Stimulated activated memory B cell treated with anti-CD40 and anti-IgM and Interleukin-4, amounts not matched to agents 10 μg/mL and 1 μg/mL and 100 μg/mL, for 72 hours (primary cell): ENCODE measurements at regions not wholly inside any gene's neighbourhood (a gene's known extent, or its start where the extent isn't known, plus 50 kb on each side); places are given as distances from the start of the nearest gene placed in this dataset.
"Not testable (repeated sequence)": the region's sequence is repeated elsewhere in the genome, so short reads cannot be mapped to it uniquely, and the experiment has no call there.

Source experiments
- ATAC-seq: fragments of 150-1000 bp; cut with Tn5 transposase; 2 replicates; pipeline ENCODE4 v1.10.0; 2021
- H3K27ac Mint-ChIP-seq: one replicate; pipeline ENCODE4 v1.8.0; 2022; ENCODE audit warnings: mild to moderate bottlenecking, mixed read lengths
- H3K27me3 Mint-ChIP-seq: one replicate; pipeline ENCODE4 v1.8.0; 2022; ENCODE audit warnings: mixed read lengths
- H3K36me3 Mint-ChIP-seq: one replicate; pipeline ENCODE4 v1.8.0; 2022; ENCODE audit warnings: mixed read lengths
- H3K4me1 Mint-ChIP-seq: one replicate; pipeline ENCODE4 v1.8.0; 2022; ENCODE audit warnings: mixed read lengths
- H3K4me3 Mint-ChIP-seq: one replicate; pipeline ENCODE4 v1.8.0; 2022; ENCODE audit warnings: mild to moderate bottlenecking, moderate library complexity, mixed read lengths
- H3K9me3 Mint-ChIP-seq: one replicate; pipeline ENCODE4 v1.8.0; 2022; ENCODE audit warnings: mixed read lengths

GRCh38 chrX:64853424-64853823 lies 122.8 kb downstream of the ZC4H2 start:
- Mint-ChIP-seq H3K27ac (no peak overlapping the region), H3K27me3 (no peaks in the 10 kb centered on the region), H3K9me3 (peaks cover 23% of the 10 kb centered on the region), H3K36me3 (peaks cover 27% of the 10 kb centered on the region), H3K4me1 (peaks cover 15% of the 10 kb centered on the region), H3K4me3 (no peak overlapping the region)
- ATAC-seq: no peak

- H3K27me3 Mint-ChIP-seq: no peaks in the 10 kb centered on the region
- peaks cover 19% of the 10 kb centered on the region for H3K9me3 Mint-ChIP-seq
- ATAC-seq: peak; percentile 80
- H3K36me3 Mint-ChIP-seq: peaks cover 20% of the 10 kb centered on the region
- peaks cover 8% of the 10 kb centered on the region for H3K4me1 Mint-ChIP-seq
- peak overlapping the region; percentile 45 for H3K4me3 Mint-ChIP-seq
- no peak overlapping the region for H3K27ac Mint-ChIP-seq
Observed at GRCh38 chrX:64850371-64851082, 125.7 kb downstream of the ZC4H2 start.

- Mint-ChIP-seq H3K27me3 (no peaks in the 10 kb centered on the region), H3K4me1 (peaks cover 33% of the 10 kb centered on the region), H3K36me3 (peaks cover 6% of the 10 kb centered on the region), H3K9me3 (peaks cover 17% of the 10 kb centered on the region), H3K27ac (no peak overlapping the region), H3K4me3 (peak overlapping the region; percentile 17)
- no peak for ATAC-seq
Observed at GRCh38 chrX:64843224-64843623, 133.0 kb downstream of the ZC4H2 start.

- Mint-ChIP-seq H3K9me3 (peaks cover 17% of the 10 kb centered on the region), H3K4me3 (peak overlapping the region; percentile 53), H3K4me1 (peaks cover 33% of the 10 kb centered on the region), H3K27me3 (no peaks in the 10 kb centered on the region), H3K36me3 (peaks cover 6% of the 10 kb centered on the region), H3K27ac (no peak overlapping the region)
- peak; percentile 89 for ATAC-seq
Observed at GRCh38 chrX:64842492-64842891, 133.8 kb downstream of the ZC4H2 start.

- ATAC-seq: no peak
Observed at GRCh38 chrX:64805683-64806082, 170.6 kb downstream of the ZC4H2 start.

GRCh38 chrX:64792598-64793337 lies 183.5 kb downstream of the ZC4H2 start:
- ATAC-seq: no peak
- Mint-ChIP-seq H3K4me1 (no peaks in the 10 kb centered on the region), H3K9me3 (peaks cover 8% of the 10 kb centered on the region), H3K27me3 (no peaks in the 10 kb centered on the region), H3K36me3 (no peaks in the 10 kb centered on the region), H3K4me3 (no peak overlapping the region), H3K27ac (no peak overlapping the region)

More at GRCh38 chrX:64805683-64806082, 170.6 kb downstream of the ZC4H2 start:
- Mint-ChIP-seq H3K9me3 (peaks cover 10% of the 10 kb centered on the region), H3K4me1 (no peaks in the 10 kb centered on the region), H3K27ac (no peak overlapping the region), H3K36me3 (peaks cover 14% of the 10 kb centered on the region), H3K4me3 (no peak overlapping the region), H3K27me3 (no peaks in the 10 kb centered on the region)

GRCh38 chrX:64782923-64783322 lies 193.3 kb downstream of the ZC4H2 start:
- Mint-ChIP-seq H3K27ac (no peak overlapping the region), H3K4me3 (no peak overlapping the region), H3K36me3 (no peaks in the 10 kb centered on the region), H3K27me3 (no peaks in the 10 kb centered on the region), H3K4me1 (no peaks in the 10 kb centered on the region), H3K9me3 (no peaks in the 10 kb centered on the region)
- ATAC-seq: no peak

GRCh38 chrX:64758047-64758446 lies 218.2 kb downstream of the ZC4H2 start:
- no peaks in the 10 kb centered on the region for H3K27me3 Mint-ChIP-seq
- H3K4me3 Mint-ChIP-seq: no peak overlapping the region
- H3K4me1 Mint-ChIP-seq: no peaks in the 10 kb centered on the region
- H3K36me3 Mint-ChIP-seq: peaks cover 16% of the 10 kb centered on the region
- no peak overlapping the region for H3K27ac Mint-ChIP-seq
- ATAC-seq: no peak
- H3K9me3 Mint-ChIP-seq: peaks cover 9% of the 10 kb centered on the region

GRCh38 chrX:64739792-64740378 lies 236.4 kb downstream of the ZC4H2 start:
- no peak overlapping the region for H3K4me3 Mint-ChIP-seq
- no peaks in the 10 kb centered on the region for H3K27me3 Mint-ChIP-seq

GRCh38 chrX:64698317-64698716 lies 277.9 kb downstream of the ZC4H2 start:
- H3K27me3 Mint-ChIP-seq: no peaks in the 10 kb centered on the region

More at GRCh38 chrX:64739792-64740378, 236.4 kb downstream of the ZC4H2 start:
- Mint-ChIP-seq H3K36me3 (no peaks in the 10 kb centered on the region), H3K27ac (no peak overlapping the region), H3K9me3 (no peaks in the 10 kb centered on the region), H3K4me1 (no peaks in the 10 kb centered on the region)
- no peak for ATAC-seq

GRCh38 chrX:64695372-64695771 lies 280.9 kb downstream of the ZC4H2 start:
- H3K9me3 Mint-ChIP-seq, H3K27me3 Mint-ChIP-seq, H3K36me3 Mint-ChIP-seq, H3K4me1 Mint-ChIP-seq, ATAC-seq, H3K4me3 Mint-ChIP-seq, H3K27ac Mint-ChIP-seq: not testable (repeated sequence)

More at GRCh38 chrX:64698317-64698716, 277.9 kb downstream of the ZC4H2 start:
- no peak overlapping the region for H3K27ac Mint-ChIP-seq
- no peak for ATAC-seq
- H3K4me1 Mint-ChIP-seq: no peaks in the 10 kb centered on the region
- peaks cover 11% of the 10 kb centered on the region for H3K9me3 Mint-ChIP-seq
- no peak overlapping the region for H3K4me3 Mint-ChIP-seq
- H3K36me3 Mint-ChIP-seq: no peaks in the 10 kb centered on the region

- peaks cover 10% of the 10 kb centered on the region for H3K36me3 Mint-ChIP-seq
- no peaks in the 10 kb centered on the region for H3K4me1 Mint-ChIP-seq
- no peak overlapping the region for H3K4me3 Mint-ChIP-seq
- no peak overlapping the region for H3K27ac Mint-ChIP-seq
- no peaks in the 10 kb centered on the region for H3K27me3 Mint-ChIP-seq
- H3K9me3 Mint-ChIP-seq: peaks cover 20% of the 10 kb centered on the region
- no peak for ATAC-seq
Observed at GRCh38 chrX:64662876-64663275, 267.6 kb upstream of the MTMR8 start.

GRCh38 chrX:64657229-64657628 lies 262.0 kb upstream of the MTMR8 start:
- H3K4me3 Mint-ChIP-seq, ATAC-seq, H3K27me3 Mint-ChIP-seq, H3K4me1 Mint-ChIP-seq, H3K36me3 Mint-ChIP-seq, H3K27ac Mint-ChIP-seq: not testable (repeated sequence)
- H3K9me3 Mint-ChIP-seq: peaks cover 23% of the 10 kb centered on the region

- H3K36me3 Mint-ChIP-seq: no peaks in the 10 kb centered on the region
- H3K27ac Mint-ChIP-seq: no peak overlapping the region
- no peak overlapping the region for H3K4me3 Mint-ChIP-seq
- no peak for ATAC-seq
- peaks cover 8% of the 10 kb centered on the region for H3K9me3 Mint-ChIP-seq
- no peaks in the 10 kb centered on the region for H3K27me3 Mint-ChIP-seq
- no peaks in the 10 kb centered on the region for H3K4me1 Mint-ChIP-seq
Observed at GRCh38 chrX:64642482-64642881, 247.2 kb upstream of the MTMR8 start.
